MCF 10A (cell line): ENCODE measurements at regions not wholly inside any gene's neighbourhood (a gene's known extent, or its start where the extent isn't known, plus 50 kb on each side); places are given as distances from the start of the nearest gene placed in this dataset.
A peak's percentile ranks its signal among the peaks of the same experiment; 100 is the strongest.

Experiments used
- BruUV-seq: library from RNA; stranded (reverse); fragments of 400-500 nt; replicated peaks from 2 replicates; lab custom pipeline; 2021; lab: Mats Ljungman, UMichigan
- CTCF ChIA-PET: fragments of 300-600 bp; sonication (Branson Sonifier 250); formaldehyde crosslinking; extraction: SDS; loops from one replicate; lab custom pipeline; 2021; ENCODE audit warnings: antibody characterized with exemption, inconsistent platforms; lab: Yijun Ruan, JAX
- POLR2A ChIA-PET: fragments of 300-600, 350-650 bp; sonication (Branson Sonifier 250); formaldehyde crosslinking; extraction: SDS; loops from one replicate; lab custom pipeline; 2020; ENCODE audit warnings: antibody characterized with exemption, inconsistent platforms; lab: Yijun Ruan, JAX
- DNase-seq: peaks from one replicate; pipeline ENCODE4 v3.0.0-alpha.2; 2018; ENCODE audit not compliant: unreplicated experiment
- H3K27ac Mint-ChIP-seq: one replicate; pipeline ENCODE4 v1.8.0; 2022; ENCODE audit warnings: mild to moderate bottlenecking, low read depth, mixed read lengths; ENCODE audit not compliant: unreplicated experiment
- H3K27me3 Mint-ChIP-seq: one replicate; pipeline ENCODE4 v1.8.0; 2022; ENCODE audit warnings: mixed read lengths; ENCODE audit not compliant: insufficient read depth, unreplicated experiment
- H3K36me3 Mint-ChIP-seq: one replicate; pipeline ENCODE4 v1.8.0; 2022; ENCODE audit warnings: mild to moderate bottlenecking, moderate library complexity, mixed read lengths; ENCODE audit not compliant: insufficient read depth, unreplicated experiment
- H3K4me1 Mint-ChIP-seq: one replicate; pipeline ENCODE4 v1.8.0; 2022; ENCODE audit warnings: mixed read lengths; ENCODE audit not compliant: insufficient read depth, unreplicated experiment
- H3K4me3 Mint-ChIP-seq: one replicate; pipeline ENCODE4 v1.8.0; 2022; ENCODE audit warnings: mild to moderate bottlenecking, moderate library complexity, mixed read lengths; ENCODE audit not compliant: unreplicated experiment
- H3K9me3 Mint-ChIP-seq: one replicate; pipeline ENCODE4 v1.8.0; 2022; ENCODE audit warnings: mixed read lengths; ENCODE audit not compliant: unreplicated experiment
- intact Hi-C: fragments of 100-400 bp; cut with micrococcal nuclease; formaldehyde crosslinking; loops from 2 replicates; pipeline ENCODE4 v1.14.1; 2022
- TF ChIP-seq, protein P1 (sequence below): fragments of 200-600 bp; IDR thresholded peaks from one replicate; pipeline ENCODE4 v1.8.0; 2022; ENCODE audit warnings: antibody characterized with exemption, mild to moderate bottlenecking; ENCODE audit not compliant: unreplicated experiment

DNA sequence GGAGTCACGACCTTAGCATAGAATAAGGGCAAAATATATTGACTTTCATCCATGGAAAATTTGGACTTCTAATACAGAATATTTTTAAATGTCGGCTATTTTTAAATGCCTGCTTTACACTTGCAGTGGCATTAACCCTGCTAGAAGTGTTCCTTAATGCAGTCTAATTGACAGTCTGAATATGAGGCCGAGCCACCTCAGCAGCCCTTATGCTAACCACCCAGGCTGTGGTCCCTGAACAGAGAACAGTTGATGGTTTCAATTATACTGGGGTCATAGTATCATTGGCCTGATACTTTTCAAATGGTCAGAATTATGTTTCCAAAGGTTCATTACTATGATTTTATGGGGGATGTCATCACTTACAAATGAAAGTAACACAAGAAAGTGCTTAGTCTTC, 764.7 kb upstream of the SLITRK1 start:
- CTCF ChIA-PET, result interaction anchor here (0.6 kb wide), 1 partner anchor 1208 kb away, joined by 3 read pairs; no protein-coding TSS in a partner anchor
- peaks cover 4% of the 10 kb centered on the region for H3K9me3 Mint-ChIP-seq
- no peaks in the 10 kb centered on the region for H3K27me3 Mint-ChIP-seq
- TF ChIP-seq, protein P1, sequence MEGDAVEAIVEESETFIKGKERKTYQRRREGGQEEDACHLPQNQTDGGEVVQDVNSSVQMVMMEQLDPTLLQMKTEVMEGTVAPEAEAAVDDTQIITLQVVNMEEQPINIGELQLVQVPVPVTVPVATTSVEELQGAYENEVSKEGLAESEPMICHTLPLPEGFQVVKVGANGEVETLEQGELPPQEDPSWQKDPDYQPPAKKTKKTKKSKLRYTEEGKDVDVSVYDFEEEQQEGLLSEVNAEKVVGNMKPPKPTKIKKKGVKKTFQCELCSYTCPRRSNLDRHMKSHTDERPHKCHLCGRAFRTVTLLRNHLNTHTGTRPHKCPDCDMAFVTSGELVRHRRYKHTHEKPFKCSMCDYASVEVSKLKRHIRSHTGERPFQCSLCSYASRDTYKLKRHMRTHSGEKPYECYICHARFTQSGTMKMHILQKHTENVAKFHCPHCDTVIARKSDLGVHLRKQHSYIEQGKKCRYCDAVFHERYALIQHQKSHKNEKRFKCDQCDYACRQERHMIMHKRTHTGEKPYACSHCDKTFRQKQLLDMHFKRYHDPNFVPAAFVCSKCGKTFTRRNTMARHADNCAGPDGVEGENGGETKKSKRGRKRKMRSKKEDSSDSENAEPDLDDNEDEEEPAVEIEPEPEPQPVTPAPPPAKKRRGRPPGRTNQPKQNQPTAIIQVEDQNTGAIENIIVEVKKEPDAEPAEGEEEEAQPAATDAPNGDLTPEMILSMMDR, result no peak
- POLR2A ChIA-PET, result interaction anchor here (0.7 kb wide), 1 partner anchor 1232 kb away, joined by 3 read pairs; no protein-coding TSS in a partner anchor
- no peaks in the 10 kb centered on the region for H3K36me3 Mint-ChIP-seq
- no peak overlapping the region for H3K27ac Mint-ChIP-seq
- H3K4me1 Mint-ChIP-seq, result no peaks in the 10 kb centered on the region
- intact Hi-C loops, result no loop called here
- DNase-seq, result no peak
- BruUV-seq, result no TSS peak
- H3K4me3 Mint-ChIP-seq, result no peak overlapping the region

DNA sequence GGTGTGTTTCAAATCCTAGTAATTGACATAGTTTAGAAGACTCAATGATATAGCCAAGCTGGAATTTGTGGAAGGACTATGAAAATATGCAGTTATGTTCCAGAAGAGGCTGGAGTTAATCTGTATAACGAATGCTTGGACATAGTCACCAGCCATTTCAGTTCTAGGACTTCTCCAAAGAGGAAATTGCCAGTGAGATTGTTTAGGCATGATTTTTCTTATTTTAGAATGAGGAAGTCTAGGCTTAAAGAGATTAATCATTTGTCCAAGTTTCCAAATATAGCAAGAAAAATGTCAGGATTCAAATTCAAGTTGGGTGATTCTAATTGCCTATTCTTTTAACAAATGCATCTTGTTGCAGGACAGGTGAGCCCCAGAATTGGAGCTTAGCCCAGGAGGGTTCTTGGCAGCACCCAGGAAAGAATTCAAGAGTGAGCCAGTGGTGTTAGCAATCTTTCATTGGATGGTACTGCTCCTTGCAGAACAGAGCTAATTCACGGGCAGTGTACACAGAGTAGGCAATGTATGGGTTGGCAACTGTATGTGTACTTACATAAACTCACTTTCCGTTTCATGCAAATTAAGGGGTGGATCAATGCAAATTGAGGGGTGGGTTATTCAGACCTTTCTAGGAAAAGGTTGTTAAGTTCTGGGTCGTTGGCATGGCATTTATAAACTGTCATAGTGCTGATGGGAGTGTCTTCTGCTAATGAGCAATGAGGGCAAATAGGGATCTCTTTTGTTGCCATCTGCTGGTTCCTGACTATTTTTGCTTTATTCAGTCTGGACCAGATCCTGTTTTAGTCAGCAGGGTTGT, 763.1 kb upstream of the SLITRK1 start:
- CTCF ChIA-PET, result interaction anchor here (0.6 to 1.3 kb wide), 3 partner anchors 10 to 1120 kb away, joined by 3 read pairs; no protein-coding TSS in a partner anchor
- POLR2A ChIA-PET, result no interaction called here
- H3K4me3 Mint-ChIP-seq, result no peak overlapping the region
- BruUV-seq, result no TSS peak
- DNase-seq, result peak; percentile 11
- H3K9me3 Mint-ChIP-seq, result peaks cover 6% of the 10 kb centered on the region
- no peaks in the 10 kb centered on the region for H3K27me3 Mint-ChIP-seq
- no peaks in the 10 kb centered on the region for H3K4me1 Mint-ChIP-seq
- TF ChIP-seq, protein P1, result no peak
- no peaks in the 10 kb centered on the region for H3K36me3 Mint-ChIP-seq
- H3K27ac Mint-ChIP-seq, result no peak overlapping the region
- intact Hi-C loops, result no loop called here

DNA sequence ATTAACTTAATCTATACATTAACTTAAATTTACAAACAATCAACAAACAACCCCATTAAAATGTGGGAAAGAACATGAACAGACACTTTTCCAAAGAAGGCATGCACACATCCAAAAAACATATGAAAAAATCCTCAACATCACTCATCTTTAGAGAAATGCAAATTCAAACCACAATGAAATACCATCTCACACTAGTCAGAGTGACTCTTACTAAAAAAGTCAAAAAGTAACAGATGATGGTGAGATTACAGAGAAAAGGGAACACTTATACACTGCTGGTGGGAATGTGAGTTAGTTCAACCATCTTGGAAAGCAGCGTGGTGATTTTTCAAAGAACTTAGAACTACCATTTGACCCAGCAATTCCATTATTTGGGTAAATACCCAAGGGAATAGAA, 759.2 kb upstream of the SLITRK1 start:
- Mint-ChIP-seq H3K4me1 (no peaks in the 10 kb centered on the region), H3K9me3 (peaks cover 33% of the 10 kb centered on the region), H3K27me3 (no peaks in the 10 kb centered on the region), H3K27ac (no peak overlapping the region), H3K36me3 (no peaks in the 10 kb centered on the region), H3K4me3 (no peak overlapping the region)
- CTCF ChIA-PET, result interaction anchor here (0.7 kb wide), 1 partner anchor 283 kb away, joined by 3 read pairs; no protein-coding TSS in a partner anchor
- BruUV-seq, result no TSS peak
- TF ChIP-seq, protein P1, result no peak
- POLR2A ChIA-PET, result no interaction called here
- intact Hi-C loops, result no loop called here
- no peak for DNase-seq

DNA sequence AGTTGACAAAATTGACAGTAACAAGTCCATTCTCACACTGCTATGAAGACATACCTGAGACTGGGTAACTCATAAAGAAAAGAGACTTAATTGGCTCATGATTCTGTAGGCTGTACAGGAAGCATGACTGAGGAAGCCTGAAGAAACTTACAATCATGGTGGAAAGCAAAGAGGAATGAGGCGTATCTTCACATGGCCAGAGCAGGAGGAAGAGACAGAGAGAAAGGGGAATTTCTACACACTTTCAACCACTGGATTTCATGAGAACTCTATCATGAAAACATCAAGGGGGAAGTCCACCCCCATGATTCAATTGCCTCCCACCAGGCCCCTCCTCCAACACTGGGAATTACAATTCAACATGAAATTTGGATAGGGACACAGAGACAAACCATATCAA, 758.4 kb upstream of the SLITRK1 start:
- BruUV-seq, result no TSS peak
- Mint-ChIP-seq H3K27me3 (no peaks in the 10 kb centered on the region), H3K4me1 (no peaks in the 10 kb centered on the region), H3K4me3 (no peak overlapping the region), H3K9me3 (peaks cover 33% of the 10 kb centered on the region), H3K27ac (no peak overlapping the region), H3K36me3 (no peaks in the 10 kb centered on the region)
- ChIA-PET POLR2A (no interaction called here), CTCF (no interaction called here)
- intact Hi-C loops, result no loop called here
- TF ChIP-seq, protein P1, result no peak
- DNase-seq, result no peak
